Endothelial cell of umbilical vein (primary cell): ENCODE measurements at regions not wholly inside any gene's neighbourhood (a gene's known extent, or its start where the extent isn't known, plus 50 kb on each side); places are given as distances from the start of the nearest gene placed in this dataset.

Experiments
- BruUV-seq: library from RNA; stranded (reverse); fragments of 400-500 nt; replicated peaks from 2 replicates; lab custom pipeline; 2021; lab: Mats Ljungman, UMichigan
- CTCF ChIA-PET: fragments of 300-600, 350-600 bp; sonication (Branson Sonifier 250); formaldehyde crosslinking; loops from one replicate; lab custom pipeline; 2021; ENCODE audit warnings: antibody characterized with exemption, inconsistent platforms; lab: Charles Lee
- POLR2A ChIA-PET: fragments of 300-600, 350-600 bp; sonication (Branson Sonifier 250); formaldehyde crosslinking; loops from one replicate; lab custom pipeline; 2021; ENCODE audit warnings: antibody characterized with exemption, inconsistent platforms; lab: Charles Lee
- DNase-seq: peaks from one replicate; pipeline ENCODE4 v3.0.0-alpha.2; 2011; ENCODE audit warnings: low read depth, low spot score
- FAIRE-seq: peaks from 2 replicates; lab custom pipeline; 2011; peaks lifted over from hg19 to GRCh38; lab: Jason Lieb, UNC
- H2AFZ ChIP-seq: 2 replicates; pipeline ENCODE4 v1.6.0; 2012; ENCODE audit warnings: low read depth, low read length, control low read depth, inconsistent platforms
- H3K27ac ChIP-seq: 2 replicates; pipeline ENCODE4 v1.5.1; 2011; ENCODE audit warnings: low read depth, mild to moderate bottlenecking, control low read depth, low read length, moderate library complexity; ENCODE audit not compliant: insufficient read depth
- H3K27me3 ChIP-seq, 2 experiments: 2 replicates each; pipeline versions ENCODE4 v1.6.0 to v1.6.1; 2011; ENCODE audit warnings: low read length in 2 of 2, mixed read lengths in 1 of 2; ENCODE audit not compliant: control insufficient read depth in 2 of 2, insufficient read depth in 2 of 2
- H3K36me3 ChIP-seq, 2 experiments: 2 replicates in 1 of 2; 3 replicates in 1 of 2; pipeline ENCODE4 v1.5.1; 2011; ENCODE audit warnings: low read length in 2 of 2, mild to moderate bottlenecking in 1 of 2, moderate library complexity in 1 of 2; ENCODE audit not compliant: control insufficient read depth in 2 of 2, insufficient read depth in 2 of 2; ENCODE audit errors: extremely low read depth in 1 of 2
- H3K4me1 ChIP-seq: 3 replicates; pipeline ENCODE4 v1.5.1; 2011; ENCODE audit warnings: mild to moderate bottlenecking, low read length; ENCODE audit not compliant: control insufficient read depth, insufficient read depth; ENCODE audit errors: extremely low read depth
- H3K4me2 ChIP-seq: 2 replicates; pipeline ENCODE4 v1.6.1; 2011; ENCODE audit warnings: low read length, control low read depth, mixed read lengths; ENCODE audit not compliant: insufficient read depth
- H3K4me3 ChIP-seq, 3 experiments: fragments of 200-600 bp in 1 of 3; sonication (generic), shearing (Covaris generic) in 1 of 3; replicated peaks in 1 of 3; 2 replicates each; pipeline ENCODE4 v1.5.1; 2011 to 2016; ENCODE audit warnings: control low read depth in 3 of 3, low read length in 3 of 3, mild to moderate bottlenecking in 2 of 3, inconsistent platforms in 1 of 3, low read depth in 1 of 3, moderate library complexity in 1 of 3; ENCODE audit not compliant: insufficient read depth in 1 of 3
- H3K79me2 ChIP-seq: 2 replicates; pipeline ENCODE4 v1.6.0; 2012; ENCODE audit warnings: low read length, inconsistent platforms; ENCODE audit not compliant: control insufficient read depth, insufficient read depth
- H3K9ac ChIP-seq: replicated peaks from 2 replicates; pipeline ENCODE3; 2011; ENCODE audit warnings: low read length, control low read depth; ENCODE audit not compliant: insufficient read depth; ENCODE audit errors: extremely low read depth
- H3K9me1 ChIP-seq: replicated peaks from 3 replicates; pipeline ENCODE4 v1.6.0; 2011; ENCODE audit warnings: mild to moderate bottlenecking, low read length; ENCODE audit not compliant: control insufficient read depth, insufficient read depth; ENCODE audit errors: extremely low read depth
- H3K9me3 ChIP-seq: replicated peaks from 2 replicates; pipeline ENCODE4 v1.5.1; 2012; ENCODE audit warnings: low read length, inconsistent platforms; ENCODE audit not compliant: control insufficient read depth, insufficient read depth
- H4K20me1 ChIP-seq: replicated peaks from 2 replicates; pipeline ENCODE3; 2011; ENCODE audit warnings: mild to moderate bottlenecking, low read length; ENCODE audit not compliant: control insufficient read depth, insufficient read depth; ENCODE audit errors: extremely low read depth
- EZH2 ChIP-seq: IDR thresholded peaks from 2 replicates; pipeline ENCODE4 v1.6.1; 2012; ENCODE audit warnings: borderline replicate concordance, low read depth, mild to moderate bottlenecking, moderate library complexity, low read length, inconsistent platforms; ENCODE audit not compliant: severe bottlenecking
- FOS ChIP-seq: IDR thresholded peaks from 2 replicates; pipeline ENCODE4 v1.6.1; 2011; ENCODE audit warnings: mild to moderate bottlenecking, low read length, moderate library complexity, borderline replicate concordance; ENCODE audit not compliant: insufficient read depth
- GATA2 ChIP-seq: IDR thresholded peaks from 2 replicates; pipeline ENCODE4 v1.7.0; 2011; ENCODE audit warnings: low read depth, mild to moderate bottlenecking, moderate library complexity, mixed read lengths, low read length; ENCODE audit not compliant: insufficient read length, insufficient read depth
- JUN ChIP-seq: IDR thresholded peaks from 2 replicates; pipeline ENCODE4 v1.6.1; 2011; ENCODE audit warnings: borderline replicate concordance, low read depth; ENCODE audit not compliant: insufficient read length, insufficient read depth
- MYC ChIP-seq: IDR thresholded peaks from one replicate; pipeline ENCODE4 v1.6.1; 2011; ENCODE audit warnings: mild to moderate bottlenecking, low read depth, low read length
- POLR2A ChIP-seq: IDR thresholded peaks from 2 replicates; pipeline ENCODE4 v1.6.1; 2012; ENCODE audit warnings: low read depth, mild to moderate bottlenecking, control low read depth, low read length
- POLR2AphosphoS5 ChIP-seq: IDR thresholded peaks from 2 replicates; pipeline ENCODE4 v1.6.1; 2012; ENCODE audit warnings: low read depth, mild to moderate bottlenecking, control low read depth, low read length, moderate library complexity; ENCODE audit not compliant: insufficient read depth
- dilution Hi-C: fragments of 300-500 bp; cut with MboI; formaldehyde crosslinking; loops from one replicate; pipeline ENCODE4 v1.15.0; 2019; ENCODE audit warnings: low sequenced_read_pairs; ENCODE audit not compliant: extremely low pct_ligation_motif_present
- intact Hi-C: fragments of 100-400 bp; cut with micrococcal nuclease; formaldehyde crosslinking; loops from one replicate; pipeline ENCODE4 v1.10.0; 2022
- TF ChIP-seq, protein P1 (sequence below): IDR thresholded peaks from 2 replicates; pipeline ENCODE4 v1.6.1; 2011; ENCODE audit not compliant: insufficient read depth, insufficient read length
- TF ChIP-seq, protein P2 (sequence below), 2 donors: IDR thresholded peaks; 1 replicate in 1 of 2; 2 replicates in 1 of 2; pipeline ENCODE4 v1.5.1; 2011; ENCODE audit warnings: low read length in 2 of 2, mild to moderate bottlenecking in 2 of 2, moderate library complexity in 2 of 2, control low read depth in 1 of 2, inconsistent platforms in 1 of 2, low read depth in 1 of 2; ENCODE audit not compliant: insufficient read depth in 1 of 2; ENCODE audit errors: extremely low read depth in 1 of 2

DNA sequence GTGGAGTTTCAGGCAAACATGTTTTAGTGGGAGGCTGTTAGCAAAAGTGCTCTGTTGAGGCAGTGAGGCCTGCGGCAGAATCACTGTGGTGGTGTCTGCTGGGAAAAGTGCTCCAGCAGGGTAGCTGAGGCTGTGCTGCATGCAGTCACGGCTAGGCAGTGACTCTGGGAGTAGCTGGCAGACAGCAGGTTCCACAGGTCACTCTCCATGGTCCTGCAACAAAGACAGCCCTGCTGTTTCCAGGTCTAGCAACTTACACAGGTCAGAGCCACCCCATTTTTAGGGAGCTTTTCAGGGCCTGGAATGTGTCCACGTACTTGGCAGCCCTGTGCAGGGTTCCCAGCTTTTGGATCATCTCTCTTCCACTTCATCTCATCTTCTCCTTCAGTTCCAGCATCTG is 184.3 kb downstream of the NAA11 start:
- BruUV-seq = no TSS peak
- intact Hi-C loops = no loop called here
- ChIA-PET CTCF (no interaction called here), POLR2A (no interaction called here)
- TF ChIP-seq MYC (no peak), GATA2 (no peak), POLR2AphosphoS5 (no peak), POLR2A (no peak)
- TF ChIP-seq, protein P1, sequence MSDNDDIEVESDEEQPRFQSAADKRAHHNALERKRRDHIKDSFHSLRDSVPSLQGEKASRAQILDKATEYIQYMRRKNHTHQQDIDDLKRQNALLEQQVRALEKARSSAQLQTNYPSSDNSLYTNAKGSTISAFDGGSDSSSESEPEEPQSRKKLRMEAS = no peak
- H4K20me1 ChIP-seq = no peaks in the 10 kb centered on the region
- no peaks in the 10 kb centered on the region for H3K9me1 ChIP-seq
- no peak overlapping the region for H3K4me3 ChIP-seq
- no peaks in the 10 kb centered on the region for H3K4me1 ChIP-seq
- no peaks in the 10 kb centered on the region for H3K79me2 ChIP-seq
- FAIRE-seq (no peak), DNase-seq (no peak)
- H3K4me2 ChIP-seq = no peak overlapping the region
- no peak overlapping the region for H2AFZ ChIP-seq
- no peaks in the 10 kb centered on the region for H3K36me3 ChIP-seq
- H3K9me3 ChIP-seq = no peaks in the 10 kb centered on the region
- dilution Hi-C loops = no loop called here
- no peak overlapping the region for H3K27ac ChIP-seq
- no peaks in the 10 kb centered on the region for H3K27me3 ChIP-seq
- H3K9ac ChIP-seq = no peak overlapping the region

DNA sequence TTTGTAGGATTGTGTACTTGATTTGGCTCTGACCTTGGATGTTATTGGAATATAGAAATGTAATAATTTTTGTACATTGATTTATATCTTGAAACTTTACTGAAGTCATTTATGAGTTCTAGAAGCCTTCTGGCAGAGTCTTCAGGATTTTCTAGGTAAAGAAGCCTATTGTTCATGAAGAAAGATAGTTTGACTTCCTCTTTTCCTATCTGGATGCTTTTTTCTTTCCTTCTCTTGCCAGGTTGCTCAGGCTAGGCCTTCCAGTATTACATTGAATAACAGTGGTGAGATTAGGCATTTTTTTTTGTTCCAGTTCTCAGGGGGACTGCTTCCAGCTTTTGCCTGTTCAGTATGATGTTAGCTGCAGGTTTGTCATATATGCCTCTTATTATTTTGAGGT is 191.1 kb downstream of the NAA11 start:
- H3K9me1 ChIP-seq = no peaks in the 10 kb centered on the region
- no peak overlapping the region for H3K4me2 ChIP-seq
- no peaks in the 10 kb centered on the region for H3K4me1 ChIP-seq
- H3K9ac ChIP-seq = no peak overlapping the region
- no peak overlapping the region for H3K4me3 ChIP-seq
- DNase-seq = no peak
- H2AFZ ChIP-seq = no peak overlapping the region
- no peak for TF ChIP-seq FOS
- TF ChIP-seq POLR2AphosphoS5 = no peak
- no peak for TF ChIP-seq POLR2A
- TF ChIP-seq, protein P1 = no peak
- no peak for TF ChIP-seq GATA2
- TF ChIP-seq, protein P2, sequence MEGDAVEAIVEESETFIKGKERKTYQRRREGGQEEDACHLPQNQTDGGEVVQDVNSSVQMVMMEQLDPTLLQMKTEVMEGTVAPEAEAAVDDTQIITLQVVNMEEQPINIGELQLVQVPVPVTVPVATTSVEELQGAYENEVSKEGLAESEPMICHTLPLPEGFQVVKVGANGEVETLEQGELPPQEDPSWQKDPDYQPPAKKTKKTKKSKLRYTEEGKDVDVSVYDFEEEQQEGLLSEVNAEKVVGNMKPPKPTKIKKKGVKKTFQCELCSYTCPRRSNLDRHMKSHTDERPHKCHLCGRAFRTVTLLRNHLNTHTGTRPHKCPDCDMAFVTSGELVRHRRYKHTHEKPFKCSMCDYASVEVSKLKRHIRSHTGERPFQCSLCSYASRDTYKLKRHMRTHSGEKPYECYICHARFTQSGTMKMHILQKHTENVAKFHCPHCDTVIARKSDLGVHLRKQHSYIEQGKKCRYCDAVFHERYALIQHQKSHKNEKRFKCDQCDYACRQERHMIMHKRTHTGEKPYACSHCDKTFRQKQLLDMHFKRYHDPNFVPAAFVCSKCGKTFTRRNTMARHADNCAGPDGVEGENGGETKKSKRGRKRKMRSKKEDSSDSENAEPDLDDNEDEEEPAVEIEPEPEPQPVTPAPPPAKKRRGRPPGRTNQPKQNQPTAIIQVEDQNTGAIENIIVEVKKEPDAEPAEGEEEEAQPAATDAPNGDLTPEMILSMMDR (IDR thresholded peaks at IDR 0.05; ENCODE audit: extremely low read depth in 1 of 2, insufficient read depth in 1 of 2, low read depth in 1 of 2, low read length in 2 of 2) = no peak
- TF ChIP-seq JUN = no peak
- TF ChIP-seq EZH2 = no peak
- TF ChIP-seq MYC = no peak
- no peaks in the 10 kb centered on the region for H3K27me3 ChIP-seq
- H3K9me3 ChIP-seq = no peaks in the 10 kb centered on the region
- BruUV-seq = no TSS peak
- no peaks in the 10 kb centered on the region for H3K79me2 ChIP-seq
- no peaks in the 10 kb centered on the region for H3K36me3 ChIP-seq
- no peaks in the 10 kb centered on the region for H4K20me1 ChIP-seq
- FAIRE-seq = no peak
- ChIA-PET CTCF (no interaction called here), POLR2A (no interaction called here)
- dilution Hi-C loops (no loop called here), intact Hi-C loops (no loop called here)
- H3K27ac ChIP-seq = no peak overlapping the region
